HEK293 (cell line): ENCODE measurements at regions not wholly inside any gene's neighbourhood (a gene's known extent, or its start where the extent isn't known, plus 50 kb on each side); places are given as distances from the start of the nearest gene placed in this dataset.

Source experiments
- CTCF ChIA-PET: fragments of 350-600 bp; formaldehyde crosslinking; extraction: SDS; loops from one replicate; lab custom pipeline; 2021; ENCODE audit warnings: antibody characterized with exemption; lab: Yijun Ruan, JAX
- POLR2A ChIA-PET: fragments of 300-600 bp; formaldehyde crosslinking; extraction: SDS; loops from one replicate; lab custom pipeline; 2020; ENCODE audit warnings: antibody characterized with exemption, inconsistent platforms; lab: Yijun Ruan, JAX
- H3K27ac ChIP-seq: fragments of 200-500 bp; sonication (Bioruptor generic); 2 replicates; pipeline ENCODE4 v1.5.1; 2014; ENCODE audit warnings: low read depth, low read length, control low read depth, inconsistent platforms; ENCODE audit errors: extremely low read depth
- H3K36me3 ChIP-seq, 2 experiments: fragments of 200-500 bp in 1 of 2; sonication (Bioruptor generic) in 1 of 2; 1 replicate in 1 of 2; 2 replicates in 1 of 2; pipeline ENCODE4 v1.5.1; 2014 to 2017; ENCODE audit warnings: inconsistent platforms in 2 of 2, low read length in 2 of 2; ENCODE audit not compliant: control insufficient read depth in 2 of 2, insufficient read depth in 1 of 2
- H3K4me1 ChIP-seq: fragments of 200-500 bp; sonication (Bioruptor generic); 2 replicates; pipeline ENCODE4 v1.5.1; 2014; ENCODE audit warnings: mild to moderate bottlenecking, low read length, inconsistent platforms; ENCODE audit not compliant: control insufficient read depth, insufficient read depth
- H3K4me3 ChIP-seq: 2 replicates; pipeline ENCODE4 v1.5.1; 2011; ENCODE audit warnings: low read depth, mild to moderate bottlenecking, control low read depth, low read length, moderate library complexity
- H3K9me3 ChIP-seq: fragments of 200-500 bp; sonication (Bioruptor generic); 2 replicates; pipeline ENCODE4 v1.5.1; 2014; ENCODE audit warnings: low read depth, low read length, inconsistent platforms; ENCODE audit not compliant: control insufficient read depth, insufficient read depth
- BCL11A ChIP-seq: fragments of 450-650 bp; formaldehyde crosslinking; IDR thresholded peaks from 2 replicates; pipeline ENCODE4 v1.5.1; 2016; ENCODE audit warnings: low read depth, missing biosample characterization, missing genetic modification characterization
- HOXC10 ChIP-seq: sonication (generic); formaldehyde crosslinking; IDR thresholded peaks from 2 replicates; pipeline ENCODE4 v1.8.1; 2023; ENCODE audit warnings: mild to moderate bottlenecking, missing genetic modification reagents
- HOXD13 ChIP-seq: sonication (generic); formaldehyde crosslinking; IDR thresholded peaks from 2 replicates; pipeline ENCODE4 v1.8.0; 2022; ENCODE audit warnings: missing genetic modification reagents, borderline replicate concordance
- MYNN ChIP-seq: fragments of 450-650 bp; formaldehyde crosslinking; IDR thresholded peaks from 2 replicates; pipeline ENCODE4 v1.5.1; 2016; ENCODE audit warnings: missing biosample characterization, missing genetic modification characterization, borderline replicate concordance
- PBX3 ChIP-seq: sonication (generic); formaldehyde crosslinking; IDR thresholded peaks from 2 replicates; pipeline ENCODE4 v1.8.1; 2022; ENCODE audit warnings: mild to moderate bottlenecking, moderate library complexity, missing genetic modification reagents
- ZBTB21 ChIP-seq: fragments of 450-650 bp; formaldehyde crosslinking; IDR thresholded peaks from 2 replicates; pipeline ENCODE4 v1.5.1; 2017; ENCODE audit warnings: missing biosample characterization, missing genetic modification characterization
- ZBTB48 ChIP-seq: fragments of 450-650 bp; formaldehyde crosslinking; IDR thresholded peaks from 2 replicates; pipeline ENCODE4 v1.5.1; 2016; ENCODE audit warnings: missing biosample characterization, missing genetic modification characterization
- ZBTB49 ChIP-seq: fragments of 450-650 bp; formaldehyde crosslinking; IDR thresholded peaks from 2 replicates; pipeline ENCODE4 v1.5.1; 2016; ENCODE audit warnings: missing biosample characterization, missing genetic modification characterization, low read depth
- ZNF133 ChIP-seq: fragments of 450-650 bp; formaldehyde crosslinking; IDR thresholded peaks from 2 replicates; pipeline ENCODE4 v1.5.1; 2016; ENCODE audit warnings: missing biosample characterization, missing genetic modification characterization
- ZNF146 ChIP-seq: fragments of 450-650 bp; formaldehyde crosslinking; IDR thresholded peaks from 2 replicates; pipeline ENCODE4 v1.5.1; 2016; ENCODE audit warnings: missing biosample characterization, missing genetic modification characterization
- ZNF23 ChIP-seq: fragments of 450-650 bp; formaldehyde crosslinking; IDR thresholded peaks from 2 replicates; pipeline ENCODE4 v1.5.1; 2016; ENCODE audit warnings: missing biosample characterization, missing genetic modification characterization, borderline replicate concordance
- ZNF266 ChIP-seq: fragments of 450-650 bp; formaldehyde crosslinking; IDR thresholded peaks from 2 replicates; pipeline ENCODE4 v1.5.1; 2016; ENCODE audit warnings: missing biosample characterization, missing genetic modification characterization, low read depth
- ZNF510 ChIP-seq: fragments of 450-650 bp; formaldehyde crosslinking; IDR thresholded peaks from 2 replicates; pipeline ENCODE4 v1.5.1; 2018; ENCODE audit warnings: mild to moderate bottlenecking, missing genetic modification characterization, missing biosample characterization; ENCODE audit not compliant: insufficient replicate concordance
- ZNF571 ChIP-seq: fragments of 450-650 bp; formaldehyde crosslinking; IDR thresholded peaks from 2 replicates; pipeline ENCODE4 v1.5.0; 2017; ENCODE audit warnings: missing biosample characterization, missing genetic modification characterization
- ZNF585B ChIP-seq: fragments of 450-650 bp; formaldehyde crosslinking; IDR thresholded peaks from 2 replicates; pipeline ENCODE4 v1.5.1; 2016; ENCODE audit warnings: missing biosample characterization, missing genetic modification characterization
- ZNF701 ChIP-seq: fragments of 450-650 bp; formaldehyde crosslinking; IDR thresholded peaks from 2 replicates; pipeline ENCODE4 v1.5.1; 2016; ENCODE audit warnings: missing biosample characterization, missing genetic modification characterization
- ZNF776 ChIP-seq: fragments of 450-650 bp; formaldehyde crosslinking; IDR thresholded peaks from 2 replicates; pipeline ENCODE4 v1.5.0; 2017; ENCODE audit warnings: missing biosample characterization, missing genetic modification characterization, borderline replicate concordance
- ZNF777 ChIP-seq: fragments of 450-650 bp; formaldehyde crosslinking; IDR thresholded peaks from 2 replicates; pipeline ENCODE4 v1.5.1; 2017; ENCODE audit warnings: missing biosample characterization, missing genetic modification characterization, borderline replicate concordance
- ZNF791 ChIP-seq: fragments of 450-650 bp; formaldehyde crosslinking; IDR thresholded peaks from 2 replicates; pipeline ENCODE4 v1.5.1; 2016; ENCODE audit warnings: missing biosample characterization, missing genetic modification characterization
- ZXDB ChIP-seq: fragments of 450-650 bp; formaldehyde crosslinking; IDR thresholded peaks from 2 replicates; pipeline ENCODE4 v1.5.1; 2016; ENCODE audit warnings: missing biosample characterization, missing genetic modification characterization
- TF ChIP-seq, protein P1 (sequence below): fragments of 450-650 bp; formaldehyde crosslinking; IDR thresholded peaks from 2 replicates; pipeline ENCODE4 v1.5.1; 2016; ENCODE audit warnings: missing biosample characterization, missing genetic modification characterization
- TF ChIP-seq, protein P2 (sequence below): fragments of 450-650 bp; formaldehyde crosslinking; IDR thresholded peaks from 2 replicates; pipeline ENCODE4 v1.5.1; 2016; ENCODE audit warnings: missing biosample characterization, missing genetic modification characterization

- no peak for TF ChIP-seq ZBTB21 (tag by site-specific recombination)
- no peak for TF ChIP-seq ZNF571 (tag by site-specific recombination)
- TF ChIP-seq ZNF266 (tag by site-specific recombination) = no peak
- POLR2A ChIA-PET = no interaction called here
- Histone ChIP-seq H3K4me1 (no peaks in the 10 kb centered on the region), H3K27ac (no peak overlapping the region), H3K4me3 (no peak overlapping the region), H3K36me3 (no peaks in the 10 kb centered on the region), H3K9me3 (no peaks in the 10 kb centered on the region)
- CTCF ChIA-PET = no interaction called here
These were observed 619.3 kb downstream of the SNAPC1 start for GRCh38 chr14:62381311-62382070.

DNA sequence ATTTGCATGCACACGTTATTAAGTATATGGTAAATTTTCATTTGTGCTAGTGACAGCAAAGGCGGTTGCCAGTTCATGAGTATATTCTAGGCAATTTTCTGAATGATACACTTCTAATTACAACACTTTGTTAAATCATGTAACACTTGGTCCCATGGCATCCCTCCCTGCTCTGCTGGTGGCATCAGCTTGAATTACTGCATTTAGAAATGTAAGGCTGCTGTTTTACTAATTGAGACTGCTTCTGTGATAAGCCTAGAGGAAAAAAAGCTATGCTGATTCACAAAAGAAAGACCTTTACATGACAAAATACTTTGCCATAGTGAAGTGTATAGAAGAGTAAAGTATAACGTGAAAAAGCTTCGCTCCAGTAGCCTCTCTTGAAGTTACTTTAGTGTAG, 636.1 kb downstream of the KCNH5 start:
- POLR2A ChIA-PET = no interaction called here
- H3K9me3 ChIP-seq = no peaks in the 10 kb centered on the region
- TF ChIP-seq ZNF510 (tag by site-specific recombination) (no peak), ZXDB (tag by site-specific recombination) (no peak), MYNN (tag by site-specific recombination) (no peak), ZNF133 (tag by site-specific recombination) (no peak), ZNF146 (tag by site-specific recombination) (no peak), ZBTB49 (tag by site-specific recombination) (no peak), ZNF701 (no peak), BCL11A (tag by site-specific recombination) (no peak), ZBTB48 (tag by site-specific recombination) (no peak)
- TF ChIP-seq, protein P1, sequence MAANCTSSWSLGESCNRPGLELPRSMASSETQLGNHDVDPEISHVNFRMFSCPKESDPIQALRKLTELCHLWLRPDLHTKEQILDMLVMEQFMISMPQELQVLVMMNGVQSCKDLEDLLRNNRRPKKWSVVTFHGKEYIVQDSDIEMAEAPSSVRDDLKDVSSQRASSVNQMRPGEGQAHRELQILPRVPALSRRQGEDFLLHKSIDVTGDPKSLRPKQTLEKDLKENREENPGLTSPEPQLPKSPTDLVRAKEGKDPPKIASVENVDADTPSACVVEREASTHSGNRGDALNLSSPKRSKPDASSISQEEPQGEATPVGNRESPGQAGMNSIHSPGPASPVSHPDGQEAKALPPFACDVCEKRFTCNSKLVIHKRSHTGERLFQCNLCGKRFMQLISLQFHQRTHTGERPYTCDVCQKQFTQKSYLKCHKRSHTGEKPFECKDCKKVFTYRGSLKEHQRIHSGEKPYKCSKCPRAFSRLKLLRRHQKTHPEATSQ (tag by site-specific recombination) = no peak
- TF ChIP-seq, protein P2, sequence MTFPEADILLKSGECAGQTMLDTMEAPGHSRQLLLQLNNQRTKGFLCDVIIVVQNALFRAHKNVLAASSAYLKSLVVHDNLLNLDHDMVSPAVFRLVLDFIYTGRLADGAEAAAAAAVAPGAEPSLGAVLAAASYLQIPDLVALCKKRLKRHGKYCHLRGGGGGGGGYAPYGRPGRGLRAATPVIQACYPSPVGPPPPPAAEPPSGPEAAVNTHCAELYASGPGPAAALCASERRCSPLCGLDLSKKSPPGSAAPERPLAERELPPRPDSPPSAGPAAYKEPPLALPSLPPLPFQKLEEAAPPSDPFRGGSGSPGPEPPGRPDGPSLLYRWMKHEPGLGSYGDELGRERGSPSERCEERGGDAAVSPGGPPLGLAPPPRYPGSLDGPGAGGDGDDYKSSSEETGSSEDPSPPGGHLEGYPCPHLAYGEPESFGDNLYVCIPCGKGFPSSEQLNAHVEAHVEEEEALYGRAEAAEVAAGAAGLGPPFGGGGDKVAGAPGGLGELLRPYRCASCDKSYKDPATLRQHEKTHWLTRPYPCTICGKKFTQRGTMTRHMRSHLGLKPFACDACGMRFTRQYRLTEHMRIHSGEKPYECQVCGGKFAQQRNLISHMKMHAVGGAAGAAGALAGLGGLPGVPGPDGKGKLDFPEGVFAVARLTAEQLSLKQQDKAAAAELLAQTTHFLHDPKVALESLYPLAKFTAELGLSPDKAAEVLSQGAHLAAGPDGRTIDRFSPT (tag by site-specific recombination) = no peak
- H3K4me1 ChIP-seq = no peaks in the 10 kb centered on the region
- H3K4me3 ChIP-seq = no peak overlapping the region
- no peaks in the 10 kb centered on the region for H3K36me3 ChIP-seq
- H3K27ac ChIP-seq = no peak overlapping the region
- CTCF ChIA-PET = no interaction called here

DNA sequence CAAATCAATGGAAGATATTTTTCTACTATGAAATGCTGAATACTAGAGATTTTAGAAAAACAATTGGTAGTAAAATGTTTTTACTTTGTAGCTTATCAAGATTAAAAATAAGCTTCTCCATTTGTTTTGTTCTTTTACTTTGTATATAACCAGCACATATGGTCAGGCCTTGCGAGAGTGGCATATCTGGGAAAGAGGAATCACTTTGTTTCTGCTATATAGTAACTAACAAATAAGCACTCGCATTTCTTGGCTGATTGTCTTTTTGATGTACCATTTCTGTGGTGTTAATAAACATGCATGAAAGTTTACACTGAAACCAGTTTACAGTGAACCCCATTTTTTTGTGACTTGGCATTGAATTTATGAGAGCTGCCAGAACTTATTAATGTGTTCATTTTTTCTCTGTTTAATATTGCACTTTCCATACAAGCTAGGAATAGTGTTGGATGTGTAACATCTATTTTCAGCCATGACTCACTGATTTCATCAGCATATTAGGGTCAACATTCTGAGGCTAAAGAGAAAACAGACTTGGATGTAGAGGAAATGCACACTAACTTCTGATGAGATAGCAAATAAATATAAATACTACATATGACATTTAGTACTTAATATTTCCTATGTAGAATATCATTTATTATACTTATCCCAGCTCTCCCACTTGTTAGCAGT, 635.5 kb downstream of the KCNH5 start:
- H3K4me3 ChIP-seq = no peak overlapping the region
- H3K9me3 ChIP-seq = no peaks in the 10 kb centered on the region
- no peaks in the 10 kb centered on the region for H3K36me3 ChIP-seq
- no peaks in the 10 kb centered on the region for H3K4me1 ChIP-seq
- ChIA-PET CTCF (interaction anchor here (0.6 kb wide), 1 partner anchor 667 kb away, joined by 3 read pairs; no protein-coding TSS in a partner anchor), POLR2A (no interaction called here)
- no peak overlapping the region for H3K27ac ChIP-seq
- TF ChIP-seq ZNF510 (tag by site-specific recombination) (no peak), HOXD13 (CRISPR knock-in tag) (no peak), ZNF585B (tag by site-specific recombination) (no peak), ZNF777 (no peak), ZBTB21 (tag by site-specific recombination) (no peak), ZNF791 (tag by site-specific recombination) (no peak), HOXC10 (CRISPR knock-in tag) (no peak), PBX3 (CRISPR knock-in tag) (no peak), ZNF23 (tag by site-specific recombination) (no peak), ZNF776 (tag by site-specific recombination) (no peak)
